Panc1 (cell line): ENCODE measurements at regions not wholly inside any gene's neighbourhood (a gene's known extent, or its start where the extent isn't known, plus 50 kb on each side); places are given as distances from the start of the nearest gene placed in this dataset.

Source experiments
- POLR2AphosphoS5 ChIP-seq: IDR thresholded peaks from 2 replicates; pipeline ENCODE4 v1.6.1; 2012; ENCODE audit warnings: mild to moderate bottlenecking, low read depth, low read length, moderate library complexity
- TF ChIP-seq, protein P1 (sequence below): fragments of 450-650 bp; IDR thresholded peaks from 2 replicates; pipeline ENCODE4 v1.5.1; 2017; ENCODE audit warnings: mild to moderate bottlenecking
- TF ChIP-seq, protein P2 (sequence below), 2 experiments: IDR thresholded peaks; 2 replicates each; pipeline ENCODE4 v1.6.1; 2011 to 2012; ENCODE audit warnings: low read depth in 2 of 2, control low read depth in 1 of 2, low read length in 1 of 2, mild to moderate bottlenecking in 1 of 2, moderate library complexity in 1 of 2; ENCODE audit not compliant: insufficient read depth in 1 of 2

DNA sequence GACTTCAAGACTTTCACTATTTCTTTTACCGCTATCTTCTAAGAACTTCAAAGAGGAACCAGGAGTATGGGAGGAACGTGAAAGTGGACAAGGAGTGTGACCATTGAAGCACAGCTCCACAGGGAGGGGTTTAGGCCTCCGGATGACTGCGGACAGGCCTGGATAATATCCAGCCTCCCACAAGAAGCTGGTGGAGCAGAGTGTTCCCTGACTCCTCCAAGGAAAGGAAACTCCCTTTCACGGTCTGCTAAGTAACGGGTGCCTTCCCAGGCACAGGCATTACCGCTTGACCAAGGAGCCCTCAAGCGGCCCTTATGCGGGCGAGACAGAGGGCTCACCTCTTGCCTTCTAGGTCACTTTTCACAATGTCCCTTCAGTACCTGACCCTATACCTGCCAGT, 267.0 kb downstream of the RPL10L start:
- TF ChIP-seq, protein P1, sequence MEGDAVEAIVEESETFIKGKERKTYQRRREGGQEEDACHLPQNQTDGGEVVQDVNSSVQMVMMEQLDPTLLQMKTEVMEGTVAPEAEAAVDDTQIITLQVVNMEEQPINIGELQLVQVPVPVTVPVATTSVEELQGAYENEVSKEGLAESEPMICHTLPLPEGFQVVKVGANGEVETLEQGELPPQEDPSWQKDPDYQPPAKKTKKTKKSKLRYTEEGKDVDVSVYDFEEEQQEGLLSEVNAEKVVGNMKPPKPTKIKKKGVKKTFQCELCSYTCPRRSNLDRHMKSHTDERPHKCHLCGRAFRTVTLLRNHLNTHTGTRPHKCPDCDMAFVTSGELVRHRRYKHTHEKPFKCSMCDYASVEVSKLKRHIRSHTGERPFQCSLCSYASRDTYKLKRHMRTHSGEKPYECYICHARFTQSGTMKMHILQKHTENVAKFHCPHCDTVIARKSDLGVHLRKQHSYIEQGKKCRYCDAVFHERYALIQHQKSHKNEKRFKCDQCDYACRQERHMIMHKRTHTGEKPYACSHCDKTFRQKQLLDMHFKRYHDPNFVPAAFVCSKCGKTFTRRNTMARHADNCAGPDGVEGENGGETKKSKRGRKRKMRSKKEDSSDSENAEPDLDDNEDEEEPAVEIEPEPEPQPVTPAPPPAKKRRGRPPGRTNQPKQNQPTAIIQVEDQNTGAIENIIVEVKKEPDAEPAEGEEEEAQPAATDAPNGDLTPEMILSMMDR, result no peak
- TF ChIP-seq, protein P2, sequence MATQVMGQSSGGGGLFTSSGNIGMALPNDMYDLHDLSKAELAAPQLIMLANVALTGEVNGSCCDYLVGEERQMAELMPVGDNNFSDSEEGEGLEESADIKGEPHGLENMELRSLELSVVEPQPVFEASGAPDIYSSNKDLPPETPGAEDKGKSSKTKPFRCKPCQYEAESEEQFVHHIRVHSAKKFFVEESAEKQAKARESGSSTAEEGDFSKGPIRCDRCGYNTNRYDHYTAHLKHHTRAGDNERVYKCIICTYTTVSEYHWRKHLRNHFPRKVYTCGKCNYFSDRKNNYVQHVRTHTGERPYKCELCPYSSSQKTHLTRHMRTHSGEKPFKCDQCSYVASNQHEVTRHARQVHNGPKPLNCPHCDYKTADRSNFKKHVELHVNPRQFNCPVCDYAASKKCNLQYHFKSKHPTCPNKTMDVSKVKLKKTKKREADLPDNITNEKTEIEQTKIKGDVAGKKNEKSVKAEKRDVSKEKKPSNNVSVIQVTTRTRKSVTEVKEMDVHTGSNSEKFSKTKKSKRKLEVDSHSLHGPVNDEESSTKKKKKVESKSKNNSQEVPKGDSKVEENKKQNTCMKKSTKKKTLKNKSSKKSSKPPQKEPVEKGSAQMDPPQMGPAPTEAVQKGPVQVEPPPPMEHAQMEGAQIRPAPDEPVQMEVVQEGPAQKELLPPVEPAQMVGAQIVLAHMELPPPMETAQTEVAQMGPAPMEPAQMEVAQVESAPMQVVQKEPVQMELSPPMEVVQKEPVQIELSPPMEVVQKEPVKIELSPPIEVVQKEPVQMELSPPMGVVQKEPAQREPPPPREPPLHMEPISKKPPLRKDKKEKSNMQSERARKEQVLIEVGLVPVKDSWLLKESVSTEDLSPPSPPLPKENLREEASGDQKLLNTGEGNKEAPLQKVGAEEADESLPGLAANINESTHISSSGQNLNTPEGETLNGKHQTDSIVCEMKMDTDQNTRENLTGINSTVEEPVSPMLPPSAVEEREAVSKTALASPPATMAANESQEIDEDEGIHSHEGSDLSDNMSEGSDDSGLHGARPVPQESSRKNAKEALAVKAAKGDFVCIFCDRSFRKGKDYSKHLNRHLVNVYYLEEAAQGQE (IDR thresholded peaks at IDR 0.05; ENCODE audit: insufficient read depth in 1 of 2, low read depth in 2 of 2, low read length in 1 of 2), result no peak
- TF ChIP-seq POLR2AphosphoS5, result no peak
